NCI-H2107 treated with DMSO at 0.1 percent for 48 hours (cell line): ENCODE measurements at regions not wholly inside any gene's neighbourhood (a gene's known extent, or its start where the extent isn't known, plus 50 kb on each side); places are given as distances from the start of the nearest gene placed in this dataset.

ENCODE experiments used
- DNase-seq: peaks from one replicate; lab custom pipeline; 2025; ENCODE audit not compliant: unreplicated experiment; lab: John Stamatoyannopoulos, UW

GRCh38 chr6:144856622-144857021 is 571.5 kb downstream of the UTRN start:
- DNase-seq = no peak

GRCh38 chr6:144857086-144857485 is 572.0 kb downstream of the UTRN start:
- DNase-seq = no peak

- no peak for DNase-seq
Measured at GRCh38 chr6:144862769-144863168, 577.6 kb downstream of the UTRN start.

DNA sequence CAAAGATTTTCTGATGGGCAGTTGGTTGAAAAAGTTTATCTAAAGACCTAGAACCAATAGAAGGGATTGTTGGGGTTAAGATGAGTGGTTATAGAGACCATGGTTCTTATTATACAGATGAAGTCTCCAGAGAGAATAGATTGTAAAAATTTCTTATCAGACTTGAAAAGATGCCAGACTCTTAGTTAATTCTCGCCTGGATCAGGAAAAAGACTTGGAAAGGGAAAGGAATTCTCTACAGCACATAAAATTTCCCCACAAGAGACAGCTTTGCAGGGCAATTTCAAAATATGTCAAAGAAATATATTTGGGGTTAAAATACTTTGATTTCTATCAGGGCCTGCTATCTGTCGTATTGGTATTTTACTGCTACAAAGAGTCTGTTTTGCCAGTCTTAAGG is 582.6 kb downstream of the UTRN start:
- no peak for DNase-seq

- no peak for DNase-seq
Measured at GRCh38 chr6:144870782-144871181, 585.6 kb downstream of the UTRN start.

DNA sequence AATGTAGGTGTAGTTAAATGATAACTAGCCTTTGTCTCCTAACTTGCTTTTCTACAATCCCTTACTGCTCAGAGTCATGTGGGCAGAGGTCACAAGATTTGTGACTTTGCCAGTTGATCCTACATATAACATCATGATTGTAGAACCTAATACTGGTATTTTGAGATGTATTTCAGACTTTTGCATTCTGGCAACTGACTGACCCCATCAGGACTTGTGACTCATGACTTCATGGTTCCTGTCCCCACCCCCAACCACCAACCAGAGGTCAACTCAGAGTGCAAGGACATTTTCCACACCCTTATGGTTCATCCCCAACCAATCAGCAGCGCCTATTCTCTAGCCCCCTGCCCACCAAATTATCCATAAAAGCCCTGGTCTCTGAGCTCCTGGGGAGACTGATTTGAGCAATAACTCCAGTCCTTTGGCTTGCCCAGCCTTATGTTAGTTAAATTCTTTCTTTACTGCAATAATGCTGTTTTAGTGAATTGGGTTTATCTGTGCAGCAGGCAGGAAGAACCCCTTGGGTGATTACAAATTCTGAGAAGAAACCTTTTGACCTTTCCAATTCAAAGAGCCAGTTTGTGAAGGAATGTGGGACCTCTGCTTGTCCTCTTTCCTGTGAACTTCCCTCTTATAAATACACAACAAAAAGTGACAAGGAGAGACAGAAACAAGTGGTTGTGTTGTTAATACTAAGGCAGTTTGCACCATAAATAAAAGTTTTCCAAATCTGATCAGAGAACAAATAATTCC is 588.7 kb downstream of the UTRN start:
- no peak for DNase-seq

DNA sequence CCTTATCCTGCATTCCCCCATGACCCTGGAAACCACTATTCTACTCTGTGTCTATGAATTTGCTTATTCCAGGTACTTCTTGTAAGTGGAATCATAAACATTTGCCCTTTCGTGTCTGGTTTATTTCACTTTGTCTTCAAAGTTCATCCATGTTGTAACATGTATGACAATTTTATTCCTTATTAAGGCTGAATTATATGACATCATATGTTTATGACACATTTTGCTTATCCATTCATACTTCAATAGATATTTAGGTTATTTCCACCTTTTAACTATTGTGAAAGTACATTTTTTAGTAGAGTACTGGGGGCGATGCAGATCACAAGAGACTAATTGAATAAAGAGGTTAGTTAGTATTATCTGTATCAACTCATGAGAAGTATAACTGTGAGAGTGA is 591.6 kb downstream of the UTRN start:
- no peak for DNase-seq

GRCh38 chr6:144877118-144877517 is 592.0 kb downstream of the UTRN start:
- DNase-seq = no peak

DNA sequence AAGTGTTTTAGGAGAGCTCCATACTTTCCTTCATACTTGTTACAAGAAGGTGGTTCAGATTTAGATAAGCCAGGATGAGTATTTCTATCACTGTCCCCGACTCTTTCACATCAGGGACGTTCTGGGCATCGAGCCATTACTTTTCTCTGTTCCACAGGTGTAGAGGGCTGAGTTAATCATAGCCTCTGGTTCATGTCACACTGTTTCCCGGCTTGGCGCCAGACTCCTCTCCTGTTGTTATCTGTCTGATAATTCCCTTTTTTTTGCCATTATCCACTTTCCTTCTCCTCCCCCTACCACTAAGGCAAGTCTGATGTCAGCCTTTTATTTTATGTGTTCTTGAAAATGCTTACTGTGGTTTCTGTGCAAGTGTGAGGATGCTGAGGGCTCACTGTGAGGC is 593.4 kb downstream of the UTRN start:
- DNase-seq = no peak

DNA sequence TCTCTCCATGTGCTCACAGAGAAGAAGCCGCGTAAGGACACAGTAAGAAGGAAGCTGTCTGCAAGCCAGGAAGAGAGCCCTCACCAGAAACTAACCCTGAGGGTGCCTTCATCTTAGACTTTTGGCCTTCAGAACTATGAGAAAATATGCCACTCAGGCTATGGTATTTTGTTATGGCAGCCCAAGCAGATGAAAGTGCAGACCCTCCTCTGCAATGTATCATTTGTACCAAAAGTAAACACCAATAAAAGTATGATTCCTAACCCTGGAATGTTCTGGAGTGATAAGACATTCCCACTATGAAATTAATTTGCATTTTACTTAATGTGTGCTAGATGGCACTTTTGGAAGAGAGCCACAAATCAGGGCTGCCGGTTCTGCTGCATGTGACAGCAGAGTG is 594.3 kb downstream of the UTRN start:
- DNase-seq = no peak

DNA sequence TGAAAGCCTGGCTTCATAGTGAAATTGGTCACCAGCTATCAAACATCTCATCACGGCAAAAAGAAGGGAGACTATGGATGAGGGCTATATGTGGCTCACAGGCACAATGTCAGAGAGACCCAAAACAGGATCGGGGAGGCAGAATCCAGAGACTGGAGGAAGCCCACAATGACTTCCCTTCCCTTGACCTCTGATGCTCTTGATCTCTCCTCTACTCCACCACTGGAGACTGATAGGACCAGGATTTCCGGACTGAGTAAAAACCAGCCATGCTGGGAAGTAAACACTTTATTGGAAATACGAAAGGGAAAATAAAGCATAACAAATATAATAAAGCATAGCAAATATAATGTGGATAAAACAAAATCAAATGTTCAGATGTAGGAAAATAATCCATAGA is 597.3 kb downstream of the UTRN start:
- no peak for DNase-seq

DNA sequence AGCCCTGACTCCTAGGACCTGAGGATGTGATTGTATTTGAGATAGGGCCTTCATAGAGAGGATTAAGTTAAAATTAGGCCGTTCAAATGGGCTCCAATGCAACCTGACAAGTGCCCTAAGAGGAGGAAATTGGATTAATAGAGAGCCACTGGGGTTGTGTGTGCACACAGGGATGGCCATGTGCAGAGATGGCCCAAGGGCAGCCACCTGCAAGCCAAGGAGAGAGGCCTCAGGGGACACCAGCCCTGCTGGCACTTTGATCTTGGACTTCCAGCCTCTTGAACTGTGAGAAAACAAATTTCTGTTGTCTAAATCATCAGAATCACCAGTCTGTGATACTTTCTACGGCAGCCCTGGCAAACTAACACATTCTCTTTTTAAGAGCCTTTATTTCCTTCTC is 598.8 kb downstream of the UTRN start:
- no peak for DNase-seq

DNA sequence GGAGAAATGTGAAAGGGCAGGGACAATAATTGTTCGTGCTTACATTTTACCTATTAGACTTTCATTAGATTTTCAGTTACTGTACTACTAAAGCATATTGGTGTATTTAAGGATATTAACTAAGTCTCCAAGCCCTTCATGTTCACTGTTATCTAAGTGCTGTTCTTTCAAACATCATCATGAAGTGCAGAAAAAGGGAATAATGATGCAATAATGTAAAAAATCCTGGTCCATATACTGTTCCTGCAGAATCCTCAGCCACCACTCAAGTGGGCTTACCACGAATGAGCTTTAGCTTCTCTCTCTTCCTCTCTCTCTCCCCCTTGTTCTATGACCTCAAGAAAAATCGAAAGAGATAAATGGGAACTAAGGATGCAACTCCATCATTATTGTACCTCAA is 600.7 kb downstream of the UTRN start:
- DNase-seq = no peak

DNA sequence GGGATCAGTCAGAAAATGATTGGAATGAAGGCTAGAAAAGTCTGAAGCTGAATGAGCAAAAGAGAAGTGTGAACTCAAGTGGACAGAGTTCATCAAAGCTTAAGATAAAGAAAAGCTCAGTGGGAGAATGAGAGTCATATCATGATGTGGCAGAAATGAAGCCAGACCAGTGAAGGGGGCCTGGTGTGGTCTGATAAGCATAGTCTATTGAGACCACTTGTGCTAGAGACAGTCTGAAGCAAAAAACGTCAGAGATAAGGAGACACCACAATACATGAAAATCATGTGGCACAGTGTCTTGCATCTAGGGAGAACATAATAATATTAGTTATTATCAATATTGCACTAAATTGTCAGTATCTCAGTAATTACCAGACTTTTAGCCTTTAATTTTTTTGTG is 601.5 kb downstream of the UTRN start:
- DNase-seq = no peak

GRCh38 chr6:144888621-144889020 is 603.5 kb downstream of the UTRN start:
- DNase-seq = no peak

GRCh38 chr6:144893680-144894151 is 608.6 kb downstream of the UTRN start:
- DNase-seq = no peak

GRCh38 chr6:144894240-144894639 is 609.1 kb downstream of the UTRN start:
- no peak for DNase-seq

- peak; percentile 44 for DNase-seq
Measured at GRCh38 chr6:144895313-144896278, 610.5 kb downstream of the UTRN start.

GRCh38 chr6:144896289-144896688 is 611.2 kb downstream of the UTRN start:
- no peak for DNase-seq

GRCh38 chr6:144896871-144897270 is 611.7 kb downstream of the UTRN start:
- DNase-seq = no peak

DNA sequence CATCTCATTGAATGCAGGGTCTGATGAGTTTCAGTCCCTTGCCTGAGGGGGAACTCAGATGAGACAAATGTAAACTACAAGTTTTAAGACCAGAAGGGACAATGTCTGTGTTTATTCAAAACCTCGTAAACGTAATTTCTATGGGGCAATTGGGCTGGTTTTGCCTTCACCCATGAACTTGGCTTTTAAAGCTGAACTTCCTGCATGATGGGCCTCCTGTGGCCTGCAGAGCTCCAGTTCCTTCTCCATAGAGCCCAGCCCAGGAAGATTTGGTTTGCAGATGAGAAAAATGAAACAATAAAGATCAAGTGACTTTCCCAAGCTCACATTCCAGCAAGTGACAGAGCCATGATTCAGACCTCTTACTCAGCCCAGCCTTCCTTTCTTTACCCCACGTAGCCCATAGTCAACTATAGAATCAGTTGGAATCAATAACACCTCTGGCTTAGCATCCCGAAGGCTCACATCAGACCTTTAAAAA is 612.3 kb downstream of the UTRN start:
- DNase-seq = no peak
